ENCODE measurements at regions not wholly inside any gene's neighbourhood (a gene's known extent, or its start where the extent isn't known, plus 50 kb on each side); places are given as distances from the start of the nearest gene placed in this dataset.

GRCh38 chr5:88967633-88968585 is 84.9 kb upstream of the MEF2C start:
- DNase-seq: no peak
- no peak for TF ChIP-seq EZH2 (IDR thresholded peaks at IDR 0.05; ENCODE audit: insufficient read depth, poor library complexity, severe bottlenecking)
- no peak for TF ChIP-seq EZH2phosphoT487 (IDR thresholded peaks at IDR 0.05; ENCODE audit: insufficient read depth, low read depth)
- no peaks in the 10 kb centered on the region for H3K9me2 ChIP-seq (ENCODE audit: insufficient read depth)
- no peaks in the 10 kb centered on the region for H3F3A ChIP-seq (ENCODE audit: insufficient read depth)
- H3K4me2 ChIP-seq (ENCODE audit: unreplicated experiment): no peak overlapping the region
- H3K9ac ChIP-seq: no peak overlapping the region
- H3K27me3 ChIP-seq (replicated peaks; ENCODE audit: insufficient read depth): no peaks in the 10 kb centered on the region
- no peaks in the 10 kb centered on the region for H3K4me1 ChIP-seq (ENCODE audit: insufficient read depth)
- H2AFZ ChIP-seq: no peak overlapping the region
- no peaks in the 10 kb centered on the region for H3K36me3 ChIP-seq (ENCODE audit: low read depth)
- H3K79me2 ChIP-seq (ENCODE audit: insufficient read depth): no peaks in the 10 kb centered on the region
- no peaks in the 10 kb centered on the region for H4K20me1 ChIP-seq (ENCODE audit: insufficient read depth)
- no peak overlapping the region for H3K27ac ChIP-seq
- H3K4me3 ChIP-seq: no peak overlapping the region
- H3K9me3 ChIP-seq (ENCODE audit: low read depth): no peaks in the 10 kb centered on the region
- in situ Hi-C loops (cut with MboI): no loop called here
- 71 to 82% methylated on average over 3 of the region's 3 CpGs for WGBS, 2 experiments (ENCODE audit: low coverage in 1 of 2, low lambda C conversion rate in 2 of 2, missing lambda C conversion rate in 2 of 2)

- Histone ChIP-seq H3K27me3 (replicated peaks; ENCODE audit: insufficient read depth) (no peaks in the 10 kb centered on the region), H3K4me1 (ENCODE audit: insufficient read depth) (no peaks in the 10 kb centered on the region), H3K9me3 (ENCODE audit: low read depth) (no peaks in the 10 kb centered on the region), H3K4me3 (no peak overlapping the region), H3K4me2 (ENCODE audit: unreplicated experiment) (no peak overlapping the region), H3K79me2 (ENCODE audit: insufficient read depth) (no peaks in the 10 kb centered on the region), H3F3A (ENCODE audit: insufficient read depth) (no peaks in the 10 kb centered on the region), H3K36me3 (ENCODE audit: low read depth) (no peaks in the 10 kb centered on the region), H3K27ac (no peak overlapping the region), H4K20me1 (ENCODE audit: insufficient read depth) (no peaks in the 10 kb centered on the region), H3K9me2 (ENCODE audit: insufficient read depth) (no peaks in the 10 kb centered on the region), H2AFZ (no peak overlapping the region), H3K9ac (no peak overlapping the region)
- DNase-seq: no peak
- in situ Hi-C loops (cut with MboI): no loop called here
- TF ChIP-seq EZH2 (IDR thresholded peaks at IDR 0.05; ENCODE audit: insufficient read depth, poor library complexity, severe bottlenecking): no peak
- TF ChIP-seq EZH2phosphoT487 (IDR thresholded peaks at IDR 0.05; ENCODE audit: insufficient read depth, low read depth): no peak
- WGBS, 2 experiments (ENCODE audit: low coverage in 1 of 2, low lambda C conversion rate in 2 of 2, missing lambda C conversion rate in 2 of 2): 60 to 85% methylated on average over 1 of the region's 1 CpG
Measured at GRCh38 chr5:88964831-88965230, 81.8 kb upstream of the MEF2C start.

- no peaks in the 10 kb centered on the region for H4K20me1 ChIP-seq (ENCODE audit: insufficient read depth)
- H3K79me2 ChIP-seq (ENCODE audit: insufficient read depth): no peaks in the 10 kb centered on the region
- H3K27me3 ChIP-seq (replicated peaks; ENCODE audit: insufficient read depth): no peaks in the 10 kb centered on the region
- TF ChIP-seq EZH2phosphoT487 (IDR thresholded peaks at IDR 0.05; ENCODE audit: insufficient read depth, low read depth): no peak
- TF ChIP-seq EZH2 (IDR thresholded peaks at IDR 0.05; ENCODE audit: insufficient read depth, poor library complexity, severe bottlenecking): no peak
- 81 to 84% methylated on average over 3 of the region's 3 CpGs for WGBS, 2 experiments (ENCODE audit: low coverage in 1 of 2, low lambda C conversion rate in 2 of 2, missing lambda C conversion rate in 2 of 2)
- no peaks in the 10 kb centered on the region for H3F3A ChIP-seq (ENCODE audit: insufficient read depth)
- H3K4me1 ChIP-seq (ENCODE audit: insufficient read depth): peaks cover 10% of the 10 kb centered on the region; the same call in 1 of the 2 replicates
- H3K9me2 ChIP-seq (ENCODE audit: insufficient read depth): no peaks in the 10 kb centered on the region
- H2AFZ ChIP-seq: no peak overlapping the region
- H3K9ac ChIP-seq: no peak overlapping the region
- no peaks in the 10 kb centered on the region for H3K9me3 ChIP-seq (ENCODE audit: low read depth)
- no peak for DNase-seq
- no peak overlapping the region for H3K4me2 ChIP-seq (ENCODE audit: unreplicated experiment)
- no peak overlapping the region for H3K27ac ChIP-seq
- no peak overlapping the region for H3K4me3 ChIP-seq
- H3K36me3 ChIP-seq (ENCODE audit: low read depth): no peaks in the 10 kb centered on the region
- in situ Hi-C loops (cut with MboI): no loop called here
Measured at GRCh38 chr5:88957013-88957412, 74.0 kb upstream of the MEF2C start.

GRCh38 chr5:88956416-88956815 is 73.4 kb upstream of the MEF2C start:
- Histone ChIP-seq H3K4me3 (no peak overlapping the region), H3K4me2 (ENCODE audit: unreplicated experiment) (no peak overlapping the region), H3K9me2 (ENCODE audit: insufficient read depth) (no peaks in the 10 kb centered on the region), H3K27ac (no peak overlapping the region), H3K9ac (no peak overlapping the region), H4K20me1 (ENCODE audit: insufficient read depth) (no peaks in the 10 kb centered on the region), H2AFZ (no peak overlapping the region), H3K79me2 (ENCODE audit: insufficient read depth) (no peaks in the 10 kb centered on the region), H3K27me3 (replicated peaks; ENCODE audit: insufficient read depth) (no peaks in the 10 kb centered on the region), H3K9me3 (ENCODE audit: low read depth) (no peaks in the 10 kb centered on the region), H3F3A (ENCODE audit: insufficient read depth) (no peaks in the 10 kb centered on the region), H3K36me3 (ENCODE audit: low read depth) (no peaks in the 10 kb centered on the region), H3K4me1 (ENCODE audit: insufficient read depth) (peaks cover 10% of the 10 kb centered on the region; the same call in 1 of the 2 replicates)
- no peak for TF ChIP-seq EZH2phosphoT487 (IDR thresholded peaks at IDR 0.05; ENCODE audit: insufficient read depth, low read depth)
- no peak for TF ChIP-seq EZH2 (IDR thresholded peaks at IDR 0.05; ENCODE audit: insufficient read depth, poor library complexity, severe bottlenecking)
- in situ Hi-C loops (cut with MboI): no loop called here
- 89 to 93% methylated on average over 2 of the region's 2 CpGs for WGBS, 2 experiments (ENCODE audit: low coverage in 1 of 2, low lambda C conversion rate in 2 of 2, missing lambda C conversion rate in 2 of 2)
- DNase-seq: no peak
